HEK293 (cell line): ENCODE measurements at regions not wholly inside any gene's neighbourhood (a gene's known extent, or its start where the extent isn't known, plus 50 kb on each side); places are given as distances from the start of the nearest gene placed in this dataset.

Experiments used
- CTCF ChIA-PET: fragments of 350-600 bp; formaldehyde crosslinking; extraction: SDS; loops from one replicate; lab custom pipeline; 2021; ENCODE audit warnings: antibody characterized with exemption; lab: Yijun Ruan, JAX
- POLR2A ChIA-PET: fragments of 300-600 bp; formaldehyde crosslinking; extraction: SDS; loops from one replicate; lab custom pipeline; 2020; ENCODE audit warnings: antibody characterized with exemption, inconsistent platforms; lab: Yijun Ruan, JAX
- H3K27ac ChIP-seq: fragments of 200-500 bp; sonication (Bioruptor generic); 2 replicates; pipeline ENCODE4 v1.5.1; 2014; ENCODE audit warnings: low read depth, low read length, control low read depth, inconsistent platforms; ENCODE audit errors: extremely low read depth
- H3K36me3 ChIP-seq, 2 experiments: fragments of 200-500 bp in 1 of 2; sonication (Bioruptor generic) in 1 of 2; 1 replicate in 1 of 2; 2 replicates in 1 of 2; pipeline ENCODE4 v1.5.1; 2014 to 2017; ENCODE audit warnings: inconsistent platforms in 2 of 2, low read length in 2 of 2; ENCODE audit not compliant: control insufficient read depth in 2 of 2, insufficient read depth in 1 of 2
- H3K4me1 ChIP-seq: fragments of 200-500 bp; sonication (Bioruptor generic); 2 replicates; pipeline ENCODE4 v1.5.1; 2014; ENCODE audit warnings: mild to moderate bottlenecking, low read length, inconsistent platforms; ENCODE audit not compliant: control insufficient read depth, insufficient read depth
- H3K4me3 ChIP-seq: 2 replicates; pipeline ENCODE4 v1.5.1; 2011; ENCODE audit warnings: low read depth, mild to moderate bottlenecking, control low read depth, low read length, moderate library complexity
- H3K9me3 ChIP-seq: fragments of 200-500 bp; sonication (Bioruptor generic); 2 replicates; pipeline ENCODE4 v1.5.1; 2014; ENCODE audit warnings: low read depth, low read length, inconsistent platforms; ENCODE audit not compliant: control insufficient read depth, insufficient read depth
- AEBP2 ChIP-seq: fragments of 450-650 bp; formaldehyde crosslinking; IDR thresholded peaks from 2 replicates; pipeline ENCODE4 v1.5.1; 2016; ENCODE audit warnings: missing biosample characterization, missing genetic modification characterization, borderline replicate concordance
- BCL11B ChIP-seq: fragments of 450-650 bp; formaldehyde crosslinking; IDR thresholded peaks from 2 replicates; pipeline ENCODE4 v1.5.1; 2016; ENCODE audit warnings: low read depth, missing biosample characterization, missing genetic modification characterization
- KLF17 ChIP-seq: fragments of 450-650 bp; formaldehyde crosslinking; IDR thresholded peaks from 2 replicates; pipeline ENCODE4 v1.5.1; 2016; ENCODE audit warnings: missing biosample characterization, missing genetic modification characterization
- MYNN ChIP-seq: fragments of 450-650 bp; formaldehyde crosslinking; IDR thresholded peaks from 2 replicates; pipeline ENCODE4 v1.5.1; 2016; ENCODE audit warnings: missing biosample characterization, missing genetic modification characterization, borderline replicate concordance
- PRDM1 ChIP-seq: fragments of 450-650 bp; formaldehyde crosslinking; IDR thresholded peaks from 2 replicates; pipeline ENCODE4; 2016; ENCODE audit warnings: missing biosample characterization, missing genetic modification characterization
- SCRT2 ChIP-seq: fragments of 450-650 bp; formaldehyde crosslinking; IDR thresholded peaks from 2 replicates; pipeline ENCODE4 v1.5.1; 2016; ENCODE audit warnings: missing biosample characterization, missing genetic modification characterization
- WT1 ChIP-seq: fragments of 450-650 bp; formaldehyde crosslinking; IDR thresholded peaks from 2 replicates; pipeline ENCODE4 v1.5.1; 2016; ENCODE audit warnings: missing biosample characterization, missing genetic modification characterization
- YY2 ChIP-seq: fragments of 450-650 bp; formaldehyde crosslinking; IDR thresholded peaks from 2 replicates; pipeline ENCODE4 v1.5.1; 2016; ENCODE audit warnings: missing biosample characterization, missing genetic modification characterization
- ZBTB21 ChIP-seq: fragments of 450-650 bp; formaldehyde crosslinking; IDR thresholded peaks from 2 replicates; pipeline ENCODE4 v1.5.1; 2017; ENCODE audit warnings: missing biosample characterization, missing genetic modification characterization
- ZNF10 ChIP-seq: fragments of 450-650 bp; formaldehyde crosslinking; IDR thresholded peaks from 2 replicates; pipeline ENCODE4 v1.5.1; 2017; ENCODE audit warnings: missing biosample characterization, missing genetic modification characterization
- ZNF174 ChIP-seq: fragments of 450-650 bp; formaldehyde crosslinking; IDR thresholded peaks from 2 replicates; pipeline ENCODE4 v1.5.0; 2017; ENCODE audit warnings: missing biosample characterization, mild to moderate bottlenecking, missing genetic modification characterization
- ZNF214 ChIP-seq: fragments of 450-650 bp; formaldehyde crosslinking; IDR thresholded peaks from 2 replicates; pipeline ENCODE4 v1.5.1; 2017; ENCODE audit warnings: missing biosample characterization, mild to moderate bottlenecking, missing genetic modification characterization, borderline replicate concordance
- ZNF266 ChIP-seq: fragments of 450-650 bp; formaldehyde crosslinking; IDR thresholded peaks from 2 replicates; pipeline ENCODE4 v1.5.1; 2016; ENCODE audit warnings: missing biosample characterization, missing genetic modification characterization, low read depth
- ZNF324 ChIP-seq: fragments of 450-650 bp; formaldehyde crosslinking; IDR thresholded peaks from 2 replicates; pipeline ENCODE4 v1.5.1; 2016; ENCODE audit warnings: missing biosample characterization, missing genetic modification characterization
- ZNF510 ChIP-seq: fragments of 450-650 bp; formaldehyde crosslinking; IDR thresholded peaks from 2 replicates; pipeline ENCODE4 v1.5.1; 2018; ENCODE audit warnings: mild to moderate bottlenecking, missing genetic modification characterization, missing biosample characterization; ENCODE audit not compliant: insufficient replicate concordance
- ZNF513 ChIP-seq: fragments of 450-650 bp; IDR thresholded peaks from 2 replicates; pipeline ENCODE4 v1.5.1; 2018; ENCODE audit warnings: missing biosample characterization, missing genetic modification characterization
- ZNF555 ChIP-seq: fragments of 450-650 bp; formaldehyde crosslinking; conservative IDR thresholded peaks from 2 replicates; pipeline ENCODE4 v1.5.1; 2017; ENCODE audit warnings: missing biosample characterization, mild to moderate bottlenecking, missing genetic modification characterization, inconsistent platforms
- ZNF624 ChIP-seq: fragments of 450-650 bp; formaldehyde crosslinking; IDR thresholded peaks from 2 replicates; pipeline ENCODE4 v1.5.1; 2017; ENCODE audit warnings: missing biosample characterization, missing genetic modification characterization
- ZNF639 ChIP-seq: fragments of 450-650 bp; formaldehyde crosslinking; IDR thresholded peaks from 2 replicates; pipeline ENCODE4 v1.5.1; 2016; ENCODE audit warnings: missing biosample characterization, missing genetic modification characterization
- ZNF660 ChIP-seq: fragments of 450-650 bp; IDR thresholded peaks from 2 replicates; pipeline ENCODE4 v1.5.1; 2018; ENCODE audit warnings: missing biosample characterization, mild to moderate bottlenecking, missing genetic modification characterization
- ZNF777 ChIP-seq: fragments of 450-650 bp; formaldehyde crosslinking; IDR thresholded peaks from 2 replicates; pipeline ENCODE4 v1.5.1; 2017; ENCODE audit warnings: missing biosample characterization, missing genetic modification characterization, borderline replicate concordance
- ZSCAN16 ChIP-seq: fragments of 450-650 bp; formaldehyde crosslinking; IDR thresholded peaks from 2 replicates; pipeline ENCODE4 v1.5.1; 2016; ENCODE audit warnings: missing biosample characterization, missing genetic modification characterization
- TF ChIP-seq, protein P1 (sequence below): fragments of 450-650 bp; IDR thresholded peaks from 2 replicates; pipeline ENCODE4 v1.5.1; 2018; ENCODE audit warnings: missing biosample characterization, mild to moderate bottlenecking, missing genetic modification characterization
- TF ChIP-seq, protein P2 (sequence below): sonication (generic); formaldehyde crosslinking; IDR thresholded peaks from 2 replicates; pipeline ENCODE4 v1.8.1; 2022; ENCODE audit warnings: mild to moderate bottlenecking, moderate library complexity, missing genetic modification reagents
- TF ChIP-seq, protein P3 (sequence below): fragments of 450-650 bp; formaldehyde crosslinking; optimal IDR thresholded peaks from 2 replicates; pipeline ENCODE3; 2016; ENCODE audit warnings: missing biosample characterization, mild to moderate bottlenecking, missing genetic modification characterization

GRCh38 chr1:228903434-228904071 lies 168.3 kb downstream of the RHOU start (continued):
- TF ChIP-seq ZNF174 (no peak), ZNF624 (no peak), ZNF555 (no peak), PRDM1 (no peak), ZNF324 (0 out of 2 replicates have a peak, but pooled peaks have one; percentile 9), ZSCAN16 (0 out of 2 replicates have a peak, but pooled peaks have one; percentile 1), ZNF639 (tag by site-specific recombination) (no peak), ZNF510 (tag by site-specific recombination) (no peak), ZNF513 (tag by site-specific recombination) (0 out of 2 replicates have a peak, but pooled peaks have one; percentile 9), ZNF214 (no peak), MYNN (tag by site-specific recombination) (no peak)
- TF ChIP-seq, protein P1, sequence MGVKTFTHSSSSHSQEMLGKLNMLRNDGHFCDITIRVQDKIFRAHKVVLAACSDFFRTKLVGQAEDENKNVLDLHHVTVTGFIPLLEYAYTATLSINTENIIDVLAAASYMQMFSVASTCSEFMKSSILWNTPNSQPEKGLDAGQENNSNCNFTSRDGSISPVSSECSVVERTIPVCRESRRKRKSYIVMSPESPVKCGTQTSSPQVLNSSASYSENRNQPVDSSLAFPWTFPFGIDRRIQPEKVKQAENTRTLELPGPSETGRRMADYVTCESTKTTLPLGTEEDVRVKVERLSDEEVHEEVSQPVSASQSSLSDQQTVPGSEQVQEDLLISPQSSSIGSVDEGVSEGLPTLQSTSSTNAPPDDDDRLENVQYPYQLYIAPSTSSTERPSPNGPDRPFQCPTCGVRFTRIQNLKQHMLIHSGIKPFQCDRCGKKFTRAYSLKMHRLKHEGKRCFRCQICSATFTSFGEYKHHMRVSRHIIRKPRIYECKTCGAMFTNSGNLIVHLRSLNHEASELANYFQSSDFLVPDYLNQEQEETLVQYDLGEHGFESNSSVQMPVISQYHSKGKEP: no peak

- Histone ChIP-seq H3K4me3 (no peak overlapping the region), H3K4me1 (peaks cover 49% of the 10 kb centered on the region), H3K36me3 (no peaks in the 10 kb centered on the region), H3K27ac (no peak overlapping the region), H3K9me3 (no peaks in the 10 kb centered on the region)
- TF ChIP-seq SCRT2 (tag by site-specific recombination) (no peak), KLF17 (tag by site-specific recombination) (peak; percentile 43; the same call in 1 of the 2 replicates), WT1 (tag by site-specific recombination) (peak; percentile 71)
- TF ChIP-seq, protein P2, sequence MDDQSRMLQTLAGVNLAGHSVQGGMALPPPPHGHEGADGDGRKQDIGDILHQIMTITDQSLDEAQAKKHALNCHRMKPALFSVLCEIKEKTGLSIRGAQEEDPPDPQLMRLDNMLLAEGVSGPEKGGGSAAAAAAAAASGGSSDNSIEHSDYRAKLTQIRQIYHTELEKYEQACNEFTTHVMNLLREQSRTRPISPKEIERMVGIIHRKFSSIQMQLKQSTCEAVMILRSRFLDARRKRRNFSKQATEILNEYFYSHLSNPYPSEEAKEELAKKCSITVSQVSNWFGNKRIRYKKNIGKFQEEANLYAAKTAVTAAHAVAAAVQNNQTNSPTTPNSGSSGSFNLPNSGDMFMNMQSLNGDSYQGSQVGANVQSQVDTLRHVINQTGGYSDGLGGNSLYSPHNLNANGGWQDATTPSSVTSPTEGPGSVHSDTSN: no peak
- POLR2A ChIA-PET: no interaction called here
- CTCF ChIA-PET: interaction anchor here (1.7 to 2.5 kb wide), 2 partner anchors 8 to 323 kb away, joined by 3 to 7 read pairs; no protein-coding TSS in a partner anchor
These were observed 168.9 kb downstream of the RHOU start for GRCh38 chr1:228904222-228904621.

DNA sequence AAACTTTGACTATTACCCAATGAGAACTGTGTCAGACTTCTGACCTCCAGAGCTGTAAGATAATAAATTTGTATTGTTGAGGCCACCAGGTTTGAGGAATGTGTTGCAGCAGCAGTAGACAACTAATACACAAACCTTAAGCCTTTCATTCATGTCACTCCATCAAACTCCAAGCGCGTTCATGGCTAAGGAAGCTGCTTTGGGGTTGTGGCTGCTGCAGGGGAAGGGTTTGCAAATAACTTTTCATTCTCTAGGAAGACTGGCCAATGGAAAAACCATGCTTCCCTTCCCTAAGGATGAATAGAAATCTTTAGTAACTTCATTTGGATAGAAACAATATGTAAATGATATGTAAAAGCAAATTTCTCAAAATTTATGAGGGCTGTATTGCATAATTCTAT lies 170.4 kb downstream of the RHOU start:
- H3K36me3 ChIP-seq: no peaks in the 10 kb centered on the region
- POLR2A ChIA-PET: interaction anchor here (0.7 kb wide), 1 partner anchor 308 kb away, joined by 3 read pairs; no protein-coding TSS in a partner anchor
- peaks cover 34% of the 10 kb centered on the region for H3K4me1 ChIP-seq
- CTCF ChIA-PET: interaction anchor here (0.6 to 1.7 kb wide), 3 partner anchors 9 to 322 kb away, joined by 3 to 4 read pairs (median 3); no protein-coding TSS in a partner anchor
- H3K9me3 ChIP-seq: no peaks in the 10 kb centered on the region
- no peak overlapping the region for H3K27ac ChIP-seq
- H3K4me3 ChIP-seq: no peak overlapping the region
- TF ChIP-seq AEBP2 (no peak), ZNF10 (tag by site-specific recombination) (no peak), BCL11B (no peak), ZNF660 (tag by site-specific recombination) (no peak), ZBTB21 (tag by site-specific recombination) (no peak), ZNF266 (tag by site-specific recombination) (no peak), ZNF777 (tag by site-specific recombination) (no peak), YY2 (tag by site-specific recombination) (no peak)
- TF ChIP-seq, protein P3, sequence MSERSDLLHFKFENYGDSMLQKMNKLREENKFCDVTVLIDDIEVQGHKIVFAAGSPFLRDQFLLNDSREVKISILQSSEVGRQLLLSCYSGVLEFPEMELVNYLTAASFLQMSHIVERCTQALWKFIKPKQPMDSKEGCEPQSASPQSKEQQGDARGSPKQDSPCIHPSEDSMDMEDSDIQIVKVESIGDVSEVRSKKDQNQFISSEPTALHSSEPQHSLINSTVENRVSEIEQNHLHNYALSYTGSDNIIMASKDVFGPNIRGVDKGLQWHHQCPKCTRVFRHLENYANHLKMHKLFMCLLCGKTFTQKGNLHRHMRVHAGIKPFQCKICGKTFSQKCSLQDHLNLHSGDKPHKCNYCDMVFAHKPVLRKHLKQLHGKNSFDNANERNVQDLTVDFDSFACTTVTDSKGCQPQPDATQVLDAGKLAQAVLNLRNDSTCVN (tag by site-specific recombination): no peak
